ENCODE measurements at regions not wholly inside any gene's neighbourhood (a gene's known extent, or its start where the extent isn't known, plus 50 kb on each side); places are given as distances from the start of the nearest gene placed in this dataset.

- no peak for TF ChIP-seq CTCF (conservative IDR thresholded peaks at IDR 0.05; ENCODE audit: low read length)
- TF ChIP-seq EZH2phosphoT487 (IDR thresholded peaks at IDR 0.05; ENCODE audit: borderline replicate concordance, low read depth, low read length) = no peak
These were observed 204.3 kb downstream of the DMRTA1 start for GRCh38 chr9:22650946-22651345.

All from OCI-LY7 (cell line).